MCF 10A (cell line): ENCODE measurements at regions not wholly inside any gene's neighbourhood (a gene's known extent, or its start where the extent isn't known, plus 50 kb on each side); places are given as distances from the start of the nearest gene placed in this dataset.

Experiments used
- BruUV-seq: library from RNA; stranded (reverse); fragments of 400-500 nt; replicated peaks from 2 replicates; lab custom pipeline; 2021; lab: Mats Ljungman, UMichigan
- CTCF ChIA-PET: fragments of 300-600 bp; sonication (Branson Sonifier 250); formaldehyde crosslinking; extraction: SDS; loops from one replicate; lab custom pipeline; 2021; ENCODE audit warnings: antibody characterized with exemption, inconsistent platforms; lab: Yijun Ruan, JAX
- POLR2A ChIA-PET: fragments of 300-600, 350-650 bp; sonication (Branson Sonifier 250); formaldehyde crosslinking; extraction: SDS; loops from one replicate; lab custom pipeline; 2020; ENCODE audit warnings: antibody characterized with exemption, inconsistent platforms; lab: Yijun Ruan, JAX
- DNase-seq: peaks from one replicate; pipeline ENCODE4 v3.0.0-alpha.2; 2018; ENCODE audit not compliant: unreplicated experiment
- H3K27ac Mint-ChIP-seq: one replicate; pipeline ENCODE4 v1.8.0; 2022; ENCODE audit warnings: mild to moderate bottlenecking, low read depth, mixed read lengths; ENCODE audit not compliant: unreplicated experiment
- H3K27me3 Mint-ChIP-seq: one replicate; pipeline ENCODE4 v1.8.0; 2022; ENCODE audit warnings: mixed read lengths; ENCODE audit not compliant: insufficient read depth, unreplicated experiment
- H3K36me3 Mint-ChIP-seq: one replicate; pipeline ENCODE4 v1.8.0; 2022; ENCODE audit warnings: mild to moderate bottlenecking, moderate library complexity, mixed read lengths; ENCODE audit not compliant: insufficient read depth, unreplicated experiment
- H3K4me1 Mint-ChIP-seq: one replicate; pipeline ENCODE4 v1.8.0; 2022; ENCODE audit warnings: mixed read lengths; ENCODE audit not compliant: insufficient read depth, unreplicated experiment
- H3K4me3 Mint-ChIP-seq: one replicate; pipeline ENCODE4 v1.8.0; 2022; ENCODE audit warnings: mild to moderate bottlenecking, moderate library complexity, mixed read lengths; ENCODE audit not compliant: unreplicated experiment
- H3K9me3 Mint-ChIP-seq: one replicate; pipeline ENCODE4 v1.8.0; 2022; ENCODE audit warnings: mixed read lengths; ENCODE audit not compliant: unreplicated experiment
- CTCF ChIP-seq: fragments of 200-600 bp; IDR thresholded peaks from one replicate; pipeline ENCODE4 v1.8.0; 2022; ENCODE audit warnings: antibody characterized with exemption, mild to moderate bottlenecking; ENCODE audit not compliant: unreplicated experiment
- intact Hi-C: fragments of 100-400 bp; cut with micrococcal nuclease; formaldehyde crosslinking; loops from 2 replicates; pipeline ENCODE4 v1.14.1; 2022

DNA sequence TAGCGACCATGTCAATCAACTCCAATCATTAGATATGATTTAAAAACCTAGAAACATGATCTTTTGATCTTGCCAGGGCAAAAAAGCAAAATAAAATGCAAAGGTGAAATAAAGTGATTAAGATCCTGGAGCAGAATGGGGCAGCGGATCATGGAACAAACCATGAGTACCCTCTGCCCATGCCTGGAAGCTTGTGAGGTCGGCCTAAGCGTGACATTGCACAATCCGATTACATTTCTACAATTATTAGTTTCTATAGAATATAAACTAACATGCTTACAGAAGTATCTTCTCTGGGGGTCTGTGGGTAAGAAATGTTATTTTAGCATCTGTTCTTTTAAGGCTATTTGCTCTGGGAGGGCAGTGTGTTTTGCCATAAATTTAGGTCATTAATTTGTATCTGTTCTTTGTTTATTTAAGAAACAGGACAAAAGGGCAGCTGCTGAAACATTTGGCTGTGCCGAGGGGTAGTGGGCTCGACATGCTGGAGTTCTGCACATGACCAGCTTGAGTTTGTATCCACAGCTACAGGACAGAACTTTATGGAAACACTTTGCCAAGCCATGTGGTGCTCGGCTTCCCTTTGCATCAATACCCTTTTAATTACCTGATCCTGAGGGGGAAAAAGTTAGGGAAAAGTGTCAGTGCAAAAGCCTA is 55.9 kb downstream of the ZBTB18 start:
- H3K4me3 Mint-ChIP-seq, result no peak overlapping the region
- H3K9me3 Mint-ChIP-seq, result no peaks in the 10 kb centered on the region
- H3K36me3 Mint-ChIP-seq, result no peaks in the 10 kb centered on the region
- TF ChIP-seq CTCF, result no peak
- no peak for DNase-seq
- no peak overlapping the region for H3K27ac Mint-ChIP-seq
- intact Hi-C loops, result no loop called here
- ChIA-PET CTCF (interaction anchor here (0.5 kb wide), 2 partner anchors 18 to 1200 kb away, joined by 3 read pairs; no protein-coding TSS in a partner anchor), POLR2A (interaction anchor here (0.6 to 0.7 kb wide), 2 partner anchors 23 to 55 kb away, joined by 3 to 4 read pairs; no protein-coding TSS in a partner anchor)
- H3K4me1 Mint-ChIP-seq, result no peaks in the 10 kb centered on the region
- BruUV-seq, result no TSS peak
- H3K27me3 Mint-ChIP-seq, result peaks cover 26% of the 10 kb centered on the region

DNA sequence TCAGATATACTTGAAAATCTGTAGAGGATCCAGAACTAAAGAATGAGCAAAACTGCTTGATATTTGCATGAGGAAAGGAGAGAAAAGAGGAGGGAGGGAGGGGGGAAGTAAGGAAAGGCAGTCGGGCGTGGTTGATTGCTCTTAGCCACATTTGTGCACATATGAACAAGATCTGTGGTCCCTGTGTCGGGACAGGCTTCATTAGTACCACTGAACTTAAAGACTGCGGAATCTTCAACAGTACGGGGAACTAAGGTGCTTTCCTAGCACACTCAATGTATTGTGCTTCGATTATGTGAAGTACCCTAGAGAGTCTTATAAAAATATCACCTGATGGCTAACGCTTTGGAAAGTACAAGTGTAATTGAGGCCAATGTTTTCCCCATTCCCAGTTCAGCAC is 59.9 kb downstream of the ZBTB18 start:
- no peak overlapping the region for H3K27ac Mint-ChIP-seq
- TF ChIP-seq CTCF, result no peak
- POLR2A ChIA-PET, result no interaction called here
- no peak overlapping the region for H3K4me3 Mint-ChIP-seq
- H3K4me1 Mint-ChIP-seq, result no peaks in the 10 kb centered on the region
- DNase-seq, result no peak
- no peaks in the 10 kb centered on the region for H3K36me3 Mint-ChIP-seq
- CTCF ChIA-PET, result no interaction called here
- no peaks in the 10 kb centered on the region for H3K9me3 Mint-ChIP-seq
- intact Hi-C loops, result no loop called here
- BruUV-seq, result no TSS peak
- peaks cover 16% of the 10 kb centered on the region for H3K27me3 Mint-ChIP-seq

DNA sequence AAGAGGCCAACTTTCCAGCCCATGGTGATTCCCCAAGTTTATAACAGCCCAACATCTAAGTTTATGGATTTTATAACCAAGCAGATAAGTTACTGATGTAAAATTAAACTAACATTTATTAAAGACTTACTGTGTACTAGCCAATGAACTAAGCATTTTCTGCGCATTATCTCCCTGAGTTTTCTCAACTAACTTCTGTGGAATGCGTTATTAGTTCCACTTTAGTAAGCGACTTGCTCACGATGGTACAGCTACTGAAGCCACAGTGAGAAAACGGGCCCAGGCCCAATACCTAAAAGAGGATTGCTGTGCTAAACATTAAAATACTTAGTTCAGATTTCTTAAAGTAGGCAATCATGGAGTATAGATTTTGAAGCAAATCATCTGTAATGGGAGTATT is 61.0 kb downstream of the ZBTB18 start:
- no peak for DNase-seq
- no peak overlapping the region for H3K27ac Mint-ChIP-seq
- peaks cover 11% of the 10 kb centered on the region for H3K27me3 Mint-ChIP-seq
- intact Hi-C loops, result no loop called here
- BruUV-seq, result no TSS peak
- no peak for TF ChIP-seq CTCF
- ChIA-PET POLR2A (no interaction called here), CTCF (interaction anchor here (0.6 kb wide), 1 partner anchor 189 kb away, joined by 4 read pairs; no protein-coding TSS in a partner anchor)
- no peaks in the 10 kb centered on the region for H3K4me1 Mint-ChIP-seq
- peaks cover 7% of the 10 kb centered on the region for H3K9me3 Mint-ChIP-seq
- no peak overlapping the region for H3K4me3 Mint-ChIP-seq
- no peaks in the 10 kb centered on the region for H3K36me3 Mint-ChIP-seq

GRCh38 chr1:244112636-244113035 is 61.6 kb downstream of the ZBTB18 start:
- Mint-ChIP-seq H3K9me3 (peaks cover 7% of the 10 kb centered on the region), H3K27ac (no peak overlapping the region), H3K27me3 (peaks cover 11% of the 10 kb centered on the region), H3K4me3 (no peak overlapping the region), H3K36me3 (no peaks in the 10 kb centered on the region), H3K4me1 (no peaks in the 10 kb centered on the region)
- ChIA-PET POLR2A (no interaction called here), CTCF (no interaction called here)
- BruUV-seq, result no TSS peak
- intact Hi-C loops, result no loop called here
- no peak for DNase-seq
- no peak for TF ChIP-seq CTCF
